Breast epithelium (tissue), 4 donors: ENCODE measurements at regions not wholly inside any gene's neighbourhood (a gene's known extent, or its start where the extent isn't known, plus 50 kb on each side); places are given as distances from the start of the nearest gene placed in this dataset.

Experiments used
- DNase-seq, 2 donors: peaks; one replicate each; pipeline ENCODE4 v3.0.0-alpha.2; 2019; ENCODE audit warnings: low spot score in 2 of 2
- H3K27ac ChIP-seq, 2 donors: fragments of 200-600 bp; sonication (generic) in 1 of 2; one replicate each; pipeline ENCODE4 v1.5.1; 2016 to 2019; ENCODE audit warnings: mild to moderate bottlenecking in 1 of 2
- H3K27me3 ChIP-seq, 2 donors: fragments of 200-600 bp; sonication (generic) in 1 of 2; one replicate each; pipeline versions ENCODE4 v1.5.1 to v1.6.0; 2017 to 2019; ENCODE audit warnings: control low read depth in 1 of 2, mild to moderate bottlenecking in 1 of 2
- H3K36me3 ChIP-seq: fragments of 200-600 bp; one replicate; pipeline ENCODE4 v1.5.1; 2019
- H3K4me1 ChIP-seq, 2 donors: fragments of 200-600 bp; sonication (generic); one replicate each; pipeline ENCODE4 v1.5.1; 2016 to 2019; ENCODE audit warnings: control low read depth in 1 of 2
- H3K4me3 ChIP-seq, 3 donors: fragments of 200-600 bp; sonication (generic); 1 replicate in 2 of 3; 2 replicates in 1 of 3; pipeline ENCODE4 v1.5.1; 2016 to 2019; ENCODE audit warnings: mild to moderate bottlenecking in 3 of 3, moderate library complexity in 2 of 3
- H3K9me3 ChIP-seq, 2 donors: fragments of 200-600 bp; sonication (generic) in 1 of 2; one replicate each; pipeline ENCODE4 v1.5.1; 2016 to 2019; ENCODE audit warnings: control low read depth in 1 of 2
- POLR2A ChIP-seq: fragments of 450-650 bp; IDR thresholded peaks from one replicate; pipeline ENCODE4 v1.6.1; 2016; ENCODE audit warnings: antibody characterized with exemption, mild to moderate bottlenecking, moderate library complexity
- POLR2AphosphoS5 ChIP-seq, 3 donors: sonication (generic); formaldehyde crosslinking; IDR thresholded peaks; one replicate each; pipeline ENCODE4 v1.6.1; 2017; ENCODE audit warnings: antibody characterized with exemption in 3 of 3
- intact Hi-C: fragments of 100-400 bp; cut with DNase I; formaldehyde crosslinking; loops from one replicate; pipeline ENCODE4 v1.15.1; 2023; ENCODE audit warnings: low total_unique reads
- TF ChIP-seq, protein P1 (sequence below), 3 donors: fragments of 450-650 bp; IDR thresholded peaks; one replicate each; pipeline ENCODE4 v1.5.1; 2016 to 2017; ENCODE audit warnings: antibody characterized with exemption in 3 of 3, mild to moderate bottlenecking in 3 of 3, moderate library complexity in 3 of 3

DNA sequence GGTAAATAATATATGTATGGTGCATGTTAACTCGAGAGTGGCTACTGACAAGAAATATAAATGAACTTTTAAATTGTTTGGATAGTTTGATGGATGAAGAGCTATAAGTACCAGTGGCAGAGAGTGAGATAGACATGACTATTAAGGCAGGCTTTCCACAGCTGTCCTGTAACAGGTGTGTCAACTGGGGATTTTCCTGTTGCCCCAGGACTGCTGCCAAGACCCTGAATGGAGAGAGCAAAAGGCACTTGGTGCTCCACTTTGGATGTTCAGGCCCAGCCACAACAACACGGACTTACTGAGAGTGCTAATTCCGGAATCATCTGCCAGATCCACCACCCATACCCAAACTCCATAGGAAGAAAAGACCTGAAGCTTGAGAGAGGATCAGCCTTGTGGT, 215.1 kb downstream of the SEC61B start:
- intact Hi-C loops = no loop called here
- no peaks in the 10 kb centered on the region for H3K4me1 ChIP-seq
- no peak overlapping the region for H3K27ac ChIP-seq
- no peak for DNase-seq
- no peak overlapping the region for H3K4me3 ChIP-seq
- H3K36me3 ChIP-seq = no peaks in the 10 kb centered on the region
- no peak for TF ChIP-seq POLR2AphosphoS5 (IDR thresholded peaks at IDR 0.05)
- TF ChIP-seq POLR2A = no peak
- TF ChIP-seq, protein P1, sequence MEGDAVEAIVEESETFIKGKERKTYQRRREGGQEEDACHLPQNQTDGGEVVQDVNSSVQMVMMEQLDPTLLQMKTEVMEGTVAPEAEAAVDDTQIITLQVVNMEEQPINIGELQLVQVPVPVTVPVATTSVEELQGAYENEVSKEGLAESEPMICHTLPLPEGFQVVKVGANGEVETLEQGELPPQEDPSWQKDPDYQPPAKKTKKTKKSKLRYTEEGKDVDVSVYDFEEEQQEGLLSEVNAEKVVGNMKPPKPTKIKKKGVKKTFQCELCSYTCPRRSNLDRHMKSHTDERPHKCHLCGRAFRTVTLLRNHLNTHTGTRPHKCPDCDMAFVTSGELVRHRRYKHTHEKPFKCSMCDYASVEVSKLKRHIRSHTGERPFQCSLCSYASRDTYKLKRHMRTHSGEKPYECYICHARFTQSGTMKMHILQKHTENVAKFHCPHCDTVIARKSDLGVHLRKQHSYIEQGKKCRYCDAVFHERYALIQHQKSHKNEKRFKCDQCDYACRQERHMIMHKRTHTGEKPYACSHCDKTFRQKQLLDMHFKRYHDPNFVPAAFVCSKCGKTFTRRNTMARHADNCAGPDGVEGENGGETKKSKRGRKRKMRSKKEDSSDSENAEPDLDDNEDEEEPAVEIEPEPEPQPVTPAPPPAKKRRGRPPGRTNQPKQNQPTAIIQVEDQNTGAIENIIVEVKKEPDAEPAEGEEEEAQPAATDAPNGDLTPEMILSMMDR (IDR thresholded peaks at IDR 0.05) = no peak
- no peaks in the 10 kb centered on the region for H3K27me3 ChIP-seq
- H3K9me3 ChIP-seq = no peaks in the 10 kb centered on the region

DNA sequence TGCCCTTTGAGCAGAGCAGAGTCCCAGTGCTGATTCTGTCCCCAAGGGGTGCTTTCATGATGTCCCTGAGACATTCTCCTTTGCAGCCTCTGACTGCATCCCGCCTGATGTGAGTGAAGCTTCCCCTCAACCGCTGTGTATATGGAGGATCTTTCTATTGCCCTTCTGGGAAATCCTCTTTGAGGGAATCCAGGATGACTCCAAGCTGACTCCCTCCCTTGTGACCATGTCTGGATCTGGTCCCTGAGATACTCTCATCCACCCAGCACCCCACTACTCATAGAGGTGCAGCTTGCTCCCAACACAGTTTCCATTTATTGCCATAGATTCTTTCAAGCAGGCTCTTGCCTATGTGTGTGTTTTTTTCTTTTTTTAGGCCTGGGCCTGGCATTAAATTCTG, 216.5 kb downstream of the SEC61B start:
- no peak overlapping the region for H3K27ac ChIP-seq
- H3K27me3 ChIP-seq = no peaks in the 10 kb centered on the region
- no peaks in the 10 kb centered on the region for H3K4me1 ChIP-seq
- H3K4me3 ChIP-seq = no peak overlapping the region
- DNase-seq = no peak
- TF ChIP-seq, protein P1 (IDR thresholded peaks at IDR 0.05) = no peak
- TF ChIP-seq POLR2AphosphoS5 (IDR thresholded peaks at IDR 0.05) (no peak), POLR2A (no peak)
- no peaks in the 10 kb centered on the region for H3K36me3 ChIP-seq
- no peaks in the 10 kb centered on the region for H3K9me3 ChIP-seq
- intact Hi-C loops = no loop called here

DNA sequence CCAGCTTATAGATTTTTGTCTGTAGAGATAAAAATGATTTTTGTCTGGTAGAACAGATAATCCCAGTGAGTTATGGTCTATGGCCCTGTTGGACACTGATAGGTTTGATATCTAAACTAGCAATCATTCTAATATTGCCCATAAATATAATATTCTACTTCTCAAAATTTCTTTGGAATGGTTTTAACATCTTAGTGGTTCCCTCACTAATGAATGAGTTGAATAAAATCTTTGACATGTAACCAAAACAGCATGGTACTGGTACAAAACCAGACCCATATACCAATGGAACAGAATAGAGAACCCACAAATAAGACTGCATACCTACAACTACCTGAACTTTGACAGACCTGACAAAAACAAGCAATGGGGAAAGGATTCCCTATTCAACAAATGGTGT, 219.7 kb downstream of the SEC61B start:
- Histone ChIP-seq H3K27me3 (no peaks in the 10 kb centered on the region), H3K4me3 (no peak overlapping the region), H3K4me1 (no peaks in the 10 kb centered on the region), H3K36me3 (no peaks in the 10 kb centered on the region), H3K27ac (no peak overlapping the region), H3K9me3 (no peaks in the 10 kb centered on the region)
- intact Hi-C loops = no loop called here
- TF ChIP-seq, protein P1 (IDR thresholded peaks at IDR 0.05) = no peak
- no peak for TF ChIP-seq POLR2A
- TF ChIP-seq POLR2AphosphoS5 (IDR thresholded peaks at IDR 0.05) = no peak
- DNase-seq = no peak

DNA sequence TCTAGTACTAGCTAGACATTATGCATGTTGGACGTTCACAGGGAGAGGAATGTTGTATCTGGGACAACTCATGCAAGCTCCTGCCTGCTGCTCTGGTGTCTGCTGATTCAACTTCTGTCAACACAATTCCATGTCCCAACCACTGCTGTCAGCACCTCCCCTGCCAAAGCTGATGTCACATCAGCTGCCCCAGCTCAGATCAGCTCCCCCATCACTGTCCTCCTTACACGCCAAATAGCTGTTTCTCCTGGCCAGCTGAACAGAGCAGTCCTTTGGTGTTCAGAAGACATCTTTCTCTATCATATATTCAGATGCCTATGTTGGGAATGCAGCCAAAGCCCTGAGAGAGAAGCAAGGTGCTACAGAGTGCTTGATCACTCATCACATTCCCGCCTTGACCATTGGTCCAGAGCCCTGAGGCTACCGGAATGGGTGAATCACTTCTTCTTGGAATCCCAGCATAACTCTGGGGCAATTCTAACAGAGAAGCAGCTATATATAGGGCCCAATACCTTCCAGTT, 223.3 kb downstream of the SEC61B start:
- H3K27me3 ChIP-seq = no peaks in the 10 kb centered on the region
- peak overlapping the region in 1 of 2 donors; percentile 48 for H3K27ac ChIP-seq
- H3K4me3 ChIP-seq = no peak overlapping the region
- TF ChIP-seq POLR2AphosphoS5 (IDR thresholded peaks at IDR 0.05) (peak in 1 of 3 donors; percentile 83), POLR2A (no peak)
- TF ChIP-seq, protein P1 (IDR thresholded peaks at IDR 0.05) = no peak
- no peak for DNase-seq
- intact Hi-C loops = no loop called here
- no peaks in the 10 kb centered on the region for H3K9me3 ChIP-seq
- H3K4me1 ChIP-seq = no peaks in the 10 kb centered on the region
- no peaks in the 10 kb centered on the region for H3K36me3 ChIP-seq

DNA sequence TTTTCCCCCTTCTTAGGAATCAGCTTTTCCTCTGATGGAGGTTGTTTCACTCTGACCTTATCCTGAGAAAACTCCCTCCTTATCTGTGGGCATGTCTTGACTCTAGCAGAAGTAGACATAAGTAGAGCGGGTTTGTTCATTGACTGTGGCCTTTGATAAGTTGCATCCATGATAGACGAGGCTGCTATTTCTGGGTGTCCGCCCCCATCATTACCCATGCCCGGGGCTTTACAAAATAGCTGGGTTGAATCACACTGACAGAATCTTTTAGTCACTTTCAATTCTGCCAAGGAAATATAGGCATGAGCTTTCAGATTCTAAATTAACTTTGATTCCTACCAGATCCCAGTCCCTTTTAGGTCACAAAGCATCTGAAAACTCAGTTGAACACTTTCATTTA, 223.8 kb downstream of the SEC61B start:
- Histone ChIP-seq H3K27ac (peak overlapping the region in 1 of 2 donors; percentile 48), H3K4me1 (no peaks in the 10 kb centered on the region)
- TF ChIP-seq POLR2AphosphoS5 (IDR thresholded peaks at IDR 0.05) (no peak), POLR2A (no peak)
- TF ChIP-seq, protein P1 (IDR thresholded peaks at IDR 0.05) = no peak

More for the DNA sequence above, 223.8 kb downstream of the SEC61B start:
- intact Hi-C loops = no loop called here
- no peak for DNase-seq
- Histone ChIP-seq H3K27me3 (no peaks in the 10 kb centered on the region), H3K4me3 (no peak overlapping the region), H3K36me3 (no peaks in the 10 kb centered on the region), H3K9me3 (no peaks in the 10 kb centered on the region)
